Ovary (tissue), 7 donors: ENCODE measurements at regions not wholly inside any gene's neighbourhood (a gene's known extent, or its start where the extent isn't known, plus 50 kb on each side); places are given as distances from the start of the nearest gene placed in this dataset.

Experiments used
- DNase-seq, 5 donors: peaks; one replicate each; pipeline ENCODE4 v3.0.0-alpha.2; 2019 to 2020
- H3K27ac ChIP-seq, 2 donors: fragments of 200-600 bp; one replicate each; pipeline versions ENCODE4 v1.5.1 to v1.8.0; 2019 to 2022
- H3K27me3 ChIP-seq: fragments of 200-600 bp; one replicate; pipeline ENCODE4 v1.8.0; 2022
- H3K36me3 ChIP-seq: fragments of 200-600 bp; sonication (generic); one replicate; pipeline ENCODE4 v1.5.1; 2019
- H3K4me1 ChIP-seq: one replicate; pipeline ENCODE4 v1.8.1; 2013; ENCODE audit warnings: mild to moderate bottlenecking, moderate library complexity; ENCODE audit not compliant: insufficient read depth
- H3K4me3 ChIP-seq: fragments of 200-600 bp; sonication (generic); one replicate; pipeline ENCODE4 v1.5.1; 2017
- H3K9me3 ChIP-seq, 2 donors: fragments of 200-600 bp in 1 of 2; sonication (generic) in 1 of 2; one replicate each; pipeline versions ENCODE4 v1.5.1 to v1.8.1; 2013 to 2019; ENCODE audit warnings: mild to moderate bottlenecking in 1 of 2, moderate library complexity in 1 of 2
- CTCF ChIP-seq, 3 donors: fragments of 450-650 bp in 2 of 3; fragments of 200-600 bp in 1 of 3; IDR thresholded peaks; one replicate each; pipeline versions ENCODE4 v1.5.1 to v1.8.0; 2016 to 2022; ENCODE audit warnings: antibody characterized with exemption in 3 of 3, mild to moderate bottlenecking in 1 of 3
- EP300 ChIP-seq: sonication (generic); formaldehyde crosslinking; IDR thresholded peaks from one replicate; pipeline ENCODE4 v1.6.1; 2017; ENCODE audit warnings: antibody characterized with exemption
- POLR2A ChIP-seq: fragments of 450-650 bp; IDR thresholded peaks from one replicate; pipeline ENCODE4 v1.6.1; 2017; ENCODE audit warnings: antibody characterized with exemption, mild to moderate bottlenecking, moderate library complexity
- WGBS, 3 donors: extraction: QIAGEN DNeasy Blood & Tissue Kit in 1 of 3; methylation state at CpG; one replicate each; pipeline versions ENCODE4 v1.1.5 to v1.1.7; 2013 to 2017; 5-methylcytosine and 5-hydroxymethylcytosine counted together
- intact Hi-C, 4 donors: fragments of 100-400 bp; cut with DNase I; formaldehyde crosslinking; loops; one replicate each; pipeline versions ENCODE4 v1.11.0 to v1.15.1; 2022 to 2023
- donor health status: DM: no; HTN: no; CAD: no; lungs with moderate emphysema.
- donor health status: DM: no; HTN: no; CAD: no.
- donor health status: Bipolar disorder and iron deficiency.
- donor health status: DM: no; HTN: no; CAD: no.
- donor health status: DM: yes; HTN: yes; CAD: no.

- intact Hi-C loops, result no loop called here
Observed at GRCh38 chr2:211259831-211260476, 703.6 kb downstream of the CPS1 start.

GRCh38 chr2:211270257-211270656 lies 713.9 kb downstream of the CPS1 start:
- TF ChIP-seq EP300 (no peak), POLR2A (no peak), CTCF (IDR thresholded peaks at IDR 0.05) (no peak)
- no peaks in the 10 kb centered on the region for H3K27me3 ChIP-seq
- H3K4me1 ChIP-seq, result no peaks in the 10 kb centered on the region
- H3K4me3 ChIP-seq, result no peak overlapping the region
- intact Hi-C loops, result no loop called here
- DNase-seq, result no peak
- 41 to 52% (median 47%) methylated on average over 1 of the region's 1 CpG for WGBS, 3 donors
- no peak overlapping the region for H3K27ac ChIP-seq
- no peaks in the 10 kb centered on the region for H3K36me3 ChIP-seq
- no peaks in the 10 kb centered on the region for H3K9me3 ChIP-seq

More at GRCh38 chr2:211259831-211260476, 703.6 kb downstream of the CPS1 start:
- WGBS, 3 donors, result 65 to 68% (median 68%) methylated on average over 4 of the region's 4 CpGs
- TF ChIP-seq EP300 (no peak), POLR2A (no peak), CTCF (IDR thresholded peaks at IDR 0.05) (no peak)
- Histone ChIP-seq H3K36me3 (no peaks in the 10 kb centered on the region), H3K27ac (no peak overlapping the region), H3K9me3 (no peaks in the 10 kb centered on the region), H3K4me3 (no peak overlapping the region), H3K4me1 (no peaks in the 10 kb centered on the region), H3K27me3 (no peaks in the 10 kb centered on the region)
- DNase-seq, result no peak

- no peak overlapping the region for H3K27ac ChIP-seq
- H3K9me3 ChIP-seq, result no peaks in the 10 kb centered on the region
- intact Hi-C loops, result no loop called here
- no peaks in the 10 kb centered on the region for H3K4me1 ChIP-seq
- WGBS, 3 donors, result 53 to 63% (median 57%) methylated on average over 2 of the region's 2 CpGs
- DNase-seq, result no peak
- no peak overlapping the region for H3K4me3 ChIP-seq
- TF ChIP-seq CTCF (IDR thresholded peaks at IDR 0.05) (no peak), EP300 (no peak), POLR2A (no peak)
- H3K36me3 ChIP-seq, result no peaks in the 10 kb centered on the region
- no peaks in the 10 kb centered on the region for H3K27me3 ChIP-seq
Observed at GRCh38 chr2:211281430-211282073, 725.2 kb downstream of the CPS1 start.

DNA sequence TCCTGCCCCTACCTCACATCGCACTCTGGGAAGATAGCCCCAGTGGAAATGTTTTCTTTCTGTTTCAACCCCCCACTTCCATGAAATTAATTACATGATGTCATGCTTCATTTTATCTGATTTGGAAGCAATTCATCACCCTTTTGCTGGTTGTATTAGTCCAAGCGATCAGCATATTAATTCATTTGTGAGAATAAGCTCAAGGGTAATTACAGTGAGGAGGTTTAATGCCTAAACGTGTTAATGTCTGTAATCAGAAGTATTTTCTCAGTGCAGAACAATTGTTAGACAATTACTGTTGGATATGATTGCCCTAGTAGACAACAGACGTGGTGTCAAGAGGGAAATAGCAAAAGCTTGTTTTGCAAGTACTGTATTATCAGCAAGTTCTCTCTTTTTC lies 746.3 kb downstream of the CPS1 start:
- no peaks in the 10 kb centered on the region for H3K4me1 ChIP-seq
- H3K9me3 ChIP-seq, result no peaks in the 10 kb centered on the region
- H3K4me3 ChIP-seq, result no peak overlapping the region
- intact Hi-C loops, result no loop called here
- H3K27ac ChIP-seq, result no peak overlapping the region
- H3K27me3 ChIP-seq, result no peaks in the 10 kb centered on the region
- H3K36me3 ChIP-seq, result no peaks in the 10 kb centered on the region
- DNase-seq, result no peak
- 49 to 63% (median 49%) methylated on average over 4 of the region's 4 CpGs for WGBS, 3 donors
- TF ChIP-seq POLR2A (no peak), EP300 (no peak), CTCF (IDR thresholded peaks at IDR 0.05) (no peak)
